ENCODE measurements at regions not wholly inside any gene's neighbourhood (a gene's known extent, or its start where the extent isn't known, plus 50 kb on each side); places are given as distances from the start of the nearest gene placed in this dataset.

DNA sequence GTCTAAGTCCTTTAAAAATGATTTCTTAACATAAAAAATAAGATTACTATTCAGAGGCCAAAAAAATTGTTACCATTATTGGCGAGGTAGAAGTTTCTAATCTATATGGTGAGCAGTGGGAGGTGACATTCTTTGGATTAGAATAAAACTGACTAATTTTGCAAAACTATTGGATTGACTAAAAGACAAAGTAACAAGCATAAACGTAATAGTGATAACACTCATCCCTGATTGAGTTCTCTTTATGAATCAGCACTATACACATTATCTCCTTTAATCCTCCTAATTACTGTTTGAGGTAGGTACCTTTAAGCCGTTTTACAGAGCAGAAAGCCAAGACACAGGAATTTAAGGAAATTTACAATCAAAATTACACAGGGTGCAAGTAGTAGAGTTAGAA is 139.2 kb upstream of the NRP1 start:
- TF ChIP-seq, protein P1, sequence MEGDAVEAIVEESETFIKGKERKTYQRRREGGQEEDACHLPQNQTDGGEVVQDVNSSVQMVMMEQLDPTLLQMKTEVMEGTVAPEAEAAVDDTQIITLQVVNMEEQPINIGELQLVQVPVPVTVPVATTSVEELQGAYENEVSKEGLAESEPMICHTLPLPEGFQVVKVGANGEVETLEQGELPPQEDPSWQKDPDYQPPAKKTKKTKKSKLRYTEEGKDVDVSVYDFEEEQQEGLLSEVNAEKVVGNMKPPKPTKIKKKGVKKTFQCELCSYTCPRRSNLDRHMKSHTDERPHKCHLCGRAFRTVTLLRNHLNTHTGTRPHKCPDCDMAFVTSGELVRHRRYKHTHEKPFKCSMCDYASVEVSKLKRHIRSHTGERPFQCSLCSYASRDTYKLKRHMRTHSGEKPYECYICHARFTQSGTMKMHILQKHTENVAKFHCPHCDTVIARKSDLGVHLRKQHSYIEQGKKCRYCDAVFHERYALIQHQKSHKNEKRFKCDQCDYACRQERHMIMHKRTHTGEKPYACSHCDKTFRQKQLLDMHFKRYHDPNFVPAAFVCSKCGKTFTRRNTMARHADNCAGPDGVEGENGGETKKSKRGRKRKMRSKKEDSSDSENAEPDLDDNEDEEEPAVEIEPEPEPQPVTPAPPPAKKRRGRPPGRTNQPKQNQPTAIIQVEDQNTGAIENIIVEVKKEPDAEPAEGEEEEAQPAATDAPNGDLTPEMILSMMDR (IDR thresholded peaks at IDR 0.05), result no peak
- no peak for TF ChIP-seq POLR2A (IDR thresholded peaks at IDR 0.05)

Data from right lobe of liver (tissue), 4 donors.